ENCODE measurements at regions not wholly inside any gene's neighbourhood (a gene's known extent, or its start where the extent isn't known, plus 50 kb on each side); places are given as distances from the start of the nearest gene placed in this dataset.

DNA sequence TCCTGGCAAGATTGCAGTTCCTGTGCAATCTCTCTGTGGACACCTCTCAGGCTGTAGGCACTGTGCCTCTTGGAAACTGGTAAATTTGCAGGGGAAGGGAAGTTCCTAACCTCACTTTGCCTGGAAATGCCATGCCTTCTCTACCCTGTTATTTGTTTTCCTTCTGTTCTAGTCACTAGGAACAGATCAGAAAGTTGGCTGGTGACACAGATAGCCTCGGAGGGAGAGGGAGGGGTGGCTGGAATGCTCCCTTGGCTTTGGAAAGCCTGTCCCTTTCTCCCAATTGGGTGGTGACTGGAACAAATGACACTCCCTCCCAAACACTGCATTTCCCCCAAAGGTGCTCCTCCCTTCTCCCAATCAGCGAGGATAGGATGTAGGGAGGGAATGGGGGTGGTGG is 131.5 kb upstream of the F13A1 start:
- TF ChIP-seq, protein P1, sequence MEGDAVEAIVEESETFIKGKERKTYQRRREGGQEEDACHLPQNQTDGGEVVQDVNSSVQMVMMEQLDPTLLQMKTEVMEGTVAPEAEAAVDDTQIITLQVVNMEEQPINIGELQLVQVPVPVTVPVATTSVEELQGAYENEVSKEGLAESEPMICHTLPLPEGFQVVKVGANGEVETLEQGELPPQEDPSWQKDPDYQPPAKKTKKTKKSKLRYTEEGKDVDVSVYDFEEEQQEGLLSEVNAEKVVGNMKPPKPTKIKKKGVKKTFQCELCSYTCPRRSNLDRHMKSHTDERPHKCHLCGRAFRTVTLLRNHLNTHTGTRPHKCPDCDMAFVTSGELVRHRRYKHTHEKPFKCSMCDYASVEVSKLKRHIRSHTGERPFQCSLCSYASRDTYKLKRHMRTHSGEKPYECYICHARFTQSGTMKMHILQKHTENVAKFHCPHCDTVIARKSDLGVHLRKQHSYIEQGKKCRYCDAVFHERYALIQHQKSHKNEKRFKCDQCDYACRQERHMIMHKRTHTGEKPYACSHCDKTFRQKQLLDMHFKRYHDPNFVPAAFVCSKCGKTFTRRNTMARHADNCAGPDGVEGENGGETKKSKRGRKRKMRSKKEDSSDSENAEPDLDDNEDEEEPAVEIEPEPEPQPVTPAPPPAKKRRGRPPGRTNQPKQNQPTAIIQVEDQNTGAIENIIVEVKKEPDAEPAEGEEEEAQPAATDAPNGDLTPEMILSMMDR (IDR thresholded peaks at IDR 0.05): no peak
- TF ChIP-seq EP300 (IDR thresholded peaks at IDR 0.05) (no peak), POLR2A (IDR thresholded peaks at IDR 0.05) (no peak)
